Gastrocnemius medialis (tissue), 4 donors: ENCODE measurements at regions not wholly inside any gene's neighbourhood (a gene's known extent, or its start where the extent isn't known, plus 50 kb on each side); places are given as distances from the start of the nearest gene placed in this dataset.

Experiments used
- ATAC-seq, 2 donors: fragments of 150-250 bp; one replicate each; pipeline ENCODE4 v1.9.1; 2016
- DNase-seq, 2 donors: peaks; one replicate each; pipeline ENCODE4 v3.0.0-alpha.2; 2019
- H3K27ac ChIP-seq, 4 donors: fragments of 200-600 bp; sonication (generic); 1 replicate in 1 of 4; 2 replicates in 3 of 4; pipeline ENCODE4 v1.5.1; 2016 to 2018; ENCODE audit warnings: mild to moderate bottlenecking in 2 of 4, moderate library complexity in 1 of 4
- H3K27me3 ChIP-seq, 3 donors: fragments of 200-600 bp; sonication (generic) in 2 of 3; 1 replicate in 1 of 3; 2 replicates in 2 of 3; pipeline versions ENCODE4 v1.5.1 to v1.6.0; 2016 to 2019; ENCODE audit warnings: mild to moderate bottlenecking in 1 of 3, moderate library complexity in 1 of 3
- H3K36me3 ChIP-seq, 2 donors: fragments of 200-600 bp; sonication (generic) in 1 of 2; one replicate each; pipeline ENCODE4 v1.5.1; 2017 to 2018
- H3K4me1 ChIP-seq, 2 donors: fragments of 200-600 bp; sonication (generic) in 1 of 2; one replicate each; pipeline ENCODE4 v1.5.1; 2016 to 2017; ENCODE audit warnings: mild to moderate bottlenecking in 2 of 2
- H3K4me3 ChIP-seq, 4 donors: fragments of 200-600 bp; sonication (generic) in 3 of 4; 1 replicate in 1 of 4; 2 replicates in 3 of 4; pipeline ENCODE4 v1.5.1; 2016 to 2019; ENCODE audit warnings: mild to moderate bottlenecking in 2 of 4
- H3K9me3 ChIP-seq, 3 donors: fragments of 200-600 bp; sonication (generic) in 2 of 3; 1 replicate in 1 of 3; 2 replicates in 2 of 3; pipeline ENCODE4 v1.5.1; 2016 to 2019
- CTCF ChIP-seq, 5 experiments: fragments of 450-650 bp in 3 of 5; fragments of 200-600 bp in 2 of 5; sonication (generic) in 2 of 5; IDR thresholded peaks in 4 of 5; conservative IDR thresholded peaks in 1 of 5; 1 replicate in 4 of 5; 2 replicates in 1 of 5; pipeline ENCODE4 v1.5.1; 2016 to 2019; ENCODE audit warnings: antibody characterized with exemption in 5 of 5, mild to moderate bottlenecking in 3 of 5, moderate library complexity in 3 of 5
- POLR2A ChIP-seq, 2 donors: fragments of 450-650 bp; IDR thresholded peaks; one replicate each; pipeline ENCODE4 v1.6.1; 2017; ENCODE audit warnings: antibody characterized with exemption in 2 of 2, mild to moderate bottlenecking in 2 of 2, moderate library complexity in 2 of 2
- in situ Hi-C, 4 donors: fragments of 200-750 bp; cut with MboI; loops; one replicate each; pipeline versions ENCODE4 v1.15.0 to v1.8.0; 2017; ENCODE audit warnings: low sequenced_read_pairs in 4 of 4
- intact Hi-C: fragments of 100-400 bp; cut with DNase I; formaldehyde crosslinking; loops from one replicate; pipeline ENCODE4 v1.15.1; 2023; ENCODE audit warnings: low total_unique reads

- no peaks in the 10 kb centered on the region for H3K36me3 ChIP-seq
- no peaks in the 10 kb centered on the region for H3K4me1 ChIP-seq
- TF ChIP-seq CTCF (IDR thresholded peaks at IDR 0.05 in 4 of 5, conservative IDR thresholded peaks at IDR 0.05 in 1 of 5) (no peak), POLR2A (IDR thresholded peaks at IDR 0.05) (no peak)
- ATAC-seq: no peak
- intact Hi-C loops: no loop called here
- in situ Hi-C loops: no loop called here
- no peak for DNase-seq
- no peaks in the 10 kb centered on the region for H3K9me3 ChIP-seq
- no peak overlapping the region for H3K4me3 ChIP-seq
- H3K27ac ChIP-seq: no peak overlapping the region
- H3K27me3 ChIP-seq: no peaks in the 10 kb centered on the region
Measured at GRCh38 chr7:41182782-41183181, 520.1 kb downstream of the INHBA start.

DNA sequence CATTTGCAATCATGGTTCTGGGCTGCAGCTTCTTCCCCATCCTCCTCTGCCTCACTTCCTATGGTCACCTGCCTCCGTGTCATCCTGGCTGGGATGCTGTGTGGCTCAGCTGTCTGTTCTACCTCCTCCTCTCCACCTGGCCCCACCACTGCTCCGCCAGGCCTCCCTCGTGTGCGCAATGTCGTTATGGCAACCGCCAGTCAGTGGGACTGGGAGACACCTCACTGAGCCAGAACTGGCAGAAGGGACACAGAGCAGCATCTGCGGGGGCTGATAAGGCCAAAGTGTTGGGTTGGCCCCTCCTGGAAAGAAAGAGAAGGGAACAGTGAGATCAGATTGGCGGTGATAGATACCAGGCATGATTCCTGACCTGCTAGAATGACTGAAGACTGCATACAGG lies 527.5 kb downstream of the INHBA start:
- H3K9me3 ChIP-seq: no peaks in the 10 kb centered on the region
- no peak overlapping the region for H3K4me3 ChIP-seq
- no peak for DNase-seq
- intact Hi-C loops (no loop called here), in situ Hi-C loops (no loop called here)
- no peaks in the 10 kb centered on the region for H3K4me1 ChIP-seq
- no peak for TF ChIP-seq POLR2A (IDR thresholded peaks at IDR 0.05)
- no peak for TF ChIP-seq CTCF (IDR thresholded peaks at IDR 0.05 in 4 of 5, conservative IDR thresholded peaks at IDR 0.05 in 1 of 5)
- ATAC-seq: no peak
- H3K27me3 ChIP-seq: no peaks in the 10 kb centered on the region
- H3K27ac ChIP-seq: no peak overlapping the region
- H3K36me3 ChIP-seq: no peaks in the 10 kb centered on the region

DNA sequence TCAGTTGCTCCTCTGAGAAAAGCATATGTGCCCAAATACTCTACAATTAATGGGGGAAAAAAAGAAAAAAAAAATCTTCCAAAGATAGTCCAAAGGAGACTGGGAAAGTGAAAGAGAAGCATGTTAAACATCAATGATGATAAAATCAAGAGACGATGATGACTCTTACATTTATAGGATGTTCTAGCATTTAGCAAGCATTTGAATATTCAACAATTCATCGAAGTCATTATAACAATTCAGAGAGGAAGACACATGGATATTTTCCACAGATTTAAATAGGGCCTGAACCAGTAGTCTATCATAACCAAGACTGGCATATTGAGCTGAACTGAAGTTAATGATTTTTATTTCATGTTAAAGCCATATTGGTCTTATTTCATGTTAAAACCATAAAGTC lies 528.4 kb downstream of the INHBA start:
- H3K27me3 ChIP-seq: no peaks in the 10 kb centered on the region
- intact Hi-C loops (no loop called here), in situ Hi-C loops (no loop called here)
- DNase-seq: no peak
- H3K4me1 ChIP-seq: no peaks in the 10 kb centered on the region
- ATAC-seq: no peak
- no peaks in the 10 kb centered on the region for H3K36me3 ChIP-seq
- no peak overlapping the region for H3K4me3 ChIP-seq
- H3K27ac ChIP-seq: no peak overlapping the region
- no peaks in the 10 kb centered on the region for H3K9me3 ChIP-seq
- no peak for TF ChIP-seq CTCF (IDR thresholded peaks at IDR 0.05 in 4 of 5, conservative IDR thresholded peaks at IDR 0.05 in 1 of 5)
- TF ChIP-seq POLR2A (IDR thresholded peaks at IDR 0.05): no peak

GRCh38 chr7:41170466-41170865 lies 532.4 kb downstream of the INHBA start:
- intact Hi-C loops: no loop called here
- Histone ChIP-seq H3K4me3 (no peak overlapping the region), H3K36me3 (no peaks in the 10 kb centered on the region), H3K27me3 (no peaks in the 10 kb centered on the region), H3K4me1 (no peaks in the 10 kb centered on the region), H3K9me3 (no peaks in the 10 kb centered on the region), H3K27ac (no peak overlapping the region)
- no peak for DNase-seq
- TF ChIP-seq POLR2A (IDR thresholded peaks at IDR 0.05): no peak
- TF ChIP-seq CTCF (IDR thresholded peaks at IDR 0.05 in 4 of 5, conservative IDR thresholded peaks at IDR 0.05 in 1 of 5): no peak
- ATAC-seq: no peak
- in situ Hi-C loops: no loop called here

DNA sequence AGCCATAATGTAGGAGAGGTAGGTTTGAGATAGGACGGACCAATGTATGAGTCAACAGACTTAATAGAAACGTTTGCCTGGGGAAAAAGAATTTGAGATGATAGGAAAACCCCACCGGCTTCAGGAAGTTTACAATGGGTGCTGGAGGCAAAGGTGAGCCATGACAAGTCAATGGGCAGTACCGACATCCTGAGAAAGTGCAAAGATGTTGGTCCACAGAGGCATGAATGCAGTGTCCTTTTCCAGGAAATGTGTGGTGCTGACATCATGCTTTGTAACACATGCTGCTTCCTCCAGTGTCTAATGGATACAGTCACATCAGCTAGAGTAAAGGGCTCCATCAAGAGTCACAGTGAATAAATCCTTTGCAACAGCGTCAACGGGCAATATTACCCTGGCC lies 533.6 kb downstream of the INHBA start:
- in situ Hi-C loops (no loop called here), intact Hi-C loops (no loop called here)
- Histone ChIP-seq H3K9me3 (no peaks in the 10 kb centered on the region), H3K4me1 (no peaks in the 10 kb centered on the region), H3K4me3 (no peak overlapping the region), H3K27me3 (no peaks in the 10 kb centered on the region), H3K27ac (no peak overlapping the region), H3K36me3 (no peaks in the 10 kb centered on the region)
- TF ChIP-seq CTCF (IDR thresholded peaks at IDR 0.05 in 4 of 5, conservative IDR thresholded peaks at IDR 0.05 in 1 of 5): no peak
- TF ChIP-seq POLR2A (IDR thresholded peaks at IDR 0.05): no peak
- DNase-seq (no peak), ATAC-seq (no peak)
